HEK293 (cell line): ENCODE measurements at regions not wholly inside any gene's neighbourhood (a gene's known extent, or its start where the extent isn't known, plus 50 kb on each side); places are given as distances from the start of the nearest gene placed in this dataset.

Experiments used
- HOXA7 ChIP-seq: sonication (generic); formaldehyde crosslinking; IDR thresholded peaks from 2 replicates; pipeline ENCODE4 v1.8.1; 2022; ENCODE audit warnings: missing genetic modification reagents, borderline replicate concordance
- MYNN ChIP-seq: fragments of 450-650 bp; formaldehyde crosslinking; IDR thresholded peaks from 2 replicates; pipeline ENCODE4 v1.5.1; 2016; ENCODE audit warnings: missing biosample characterization, missing genetic modification characterization, borderline replicate concordance
- ZBTB1 ChIP-seq: fragments of 450-650 bp; formaldehyde crosslinking; IDR thresholded peaks from 2 replicates; pipeline ENCODE4 v1.5.1; 2016; ENCODE audit warnings: missing biosample characterization, missing genetic modification characterization
- ZBTB44 ChIP-seq: fragments of 450-650 bp; IDR thresholded peaks from 2 replicates; pipeline ENCODE4 v1.5.1; 2018; ENCODE audit warnings: missing biosample characterization, mild to moderate bottlenecking, missing genetic modification characterization
- ZNF121 ChIP-seq: fragments of 450-650 bp; formaldehyde crosslinking; IDR thresholded peaks from 2 replicates; pipeline ENCODE4 v1.5.1; 2016; ENCODE audit warnings: missing biosample characterization, missing genetic modification characterization
- ZNF223 ChIP-seq: fragments of 450-650 bp; formaldehyde crosslinking; IDR thresholded peaks from 2 replicates; pipeline ENCODE4 v1.5.1; 2016; ENCODE audit warnings: missing biosample characterization, missing genetic modification characterization
- ZNF274 ChIP-seq, 2 experiments: fragments of 200-500 bp in 1 of 2; fragments of 450-650 bp in 1 of 2; sonication (Bioruptor generic) in 1 of 2; formaldehyde crosslinking in 1 of 2; IDR thresholded peaks; 2 replicates each; pipeline versions ENCODE4 v1.5.1 to v1.6.1; 2014 to 2016; ENCODE audit warnings: borderline replicate concordance in 1 of 2, inconsistent platforms in 1 of 2, low read length in 1 of 2, missing biosample characterization in 1 of 2, missing genetic modification characterization in 1 of 2
- ZNF423 ChIP-seq: fragments of 450-650 bp; formaldehyde crosslinking; IDR thresholded peaks from 2 replicates; pipeline ENCODE4 v1.5.1; 2016; ENCODE audit warnings: missing biosample characterization, missing genetic modification characterization
- ZNF473 ChIP-seq: fragments of 450-650 bp; formaldehyde crosslinking; IDR thresholded peaks from 2 replicates; pipeline ENCODE4 v1.5.1; 2017; ENCODE audit warnings: missing biosample characterization, missing genetic modification characterization
- ZNF707 ChIP-seq: fragments of 450-650 bp; formaldehyde crosslinking; IDR thresholded peaks from 2 replicates; pipeline ENCODE4 v1.5.1; 2016; ENCODE audit warnings: missing biosample characterization, missing genetic modification characterization
- TF ChIP-seq, protein P1 (sequence below): fragments of 450-650 bp; formaldehyde crosslinking; IDR thresholded peaks from 2 replicates; pipeline ENCODE4 v1.5.1; 2016; ENCODE audit warnings: missing biosample characterization, missing genetic modification characterization
- TF ChIP-seq, protein P2 (sequence below): fragments of 450-650 bp; formaldehyde crosslinking; IDR thresholded peaks from 2 replicates; pipeline ENCODE4 v1.5.1; 2017; ENCODE audit warnings: missing biosample characterization, mild to moderate bottlenecking, missing genetic modification characterization, moderate library complexity
- TF ChIP-seq, protein P3 (sequence below): sonication (generic); formaldehyde crosslinking; IDR thresholded peaks from 2 replicates; pipeline ENCODE4 v1.8.1; 2022; ENCODE audit warnings: mild to moderate bottlenecking, moderate library complexity, missing genetic modification reagents

- TF ChIP-seq ZNF274 (IDR thresholded peaks at IDR 0.05; ENCODE audit: low read length) (no peak), ZNF274 (tag by site-specific recombination; IDR thresholded peaks at IDR 0.05; ENCODE audit: borderline replicate concordance) (no peak), ZNF423 (tag by site-specific recombination) (no peak), ZBTB44 (tag by site-specific recombination) (no peak), ZBTB1 (tag by site-specific recombination) (no peak), HOXA7 (CRISPR knock-in tag) (no peak), ZNF223 (tag by site-specific recombination) (no peak), ZNF473 (tag by site-specific recombination) (no peak), ZNF707 (tag by site-specific recombination) (no peak), MYNN (tag by site-specific recombination) (no peak), ZNF121 (tag by site-specific recombination) (no peak)
- TF ChIP-seq, protein P1, sequence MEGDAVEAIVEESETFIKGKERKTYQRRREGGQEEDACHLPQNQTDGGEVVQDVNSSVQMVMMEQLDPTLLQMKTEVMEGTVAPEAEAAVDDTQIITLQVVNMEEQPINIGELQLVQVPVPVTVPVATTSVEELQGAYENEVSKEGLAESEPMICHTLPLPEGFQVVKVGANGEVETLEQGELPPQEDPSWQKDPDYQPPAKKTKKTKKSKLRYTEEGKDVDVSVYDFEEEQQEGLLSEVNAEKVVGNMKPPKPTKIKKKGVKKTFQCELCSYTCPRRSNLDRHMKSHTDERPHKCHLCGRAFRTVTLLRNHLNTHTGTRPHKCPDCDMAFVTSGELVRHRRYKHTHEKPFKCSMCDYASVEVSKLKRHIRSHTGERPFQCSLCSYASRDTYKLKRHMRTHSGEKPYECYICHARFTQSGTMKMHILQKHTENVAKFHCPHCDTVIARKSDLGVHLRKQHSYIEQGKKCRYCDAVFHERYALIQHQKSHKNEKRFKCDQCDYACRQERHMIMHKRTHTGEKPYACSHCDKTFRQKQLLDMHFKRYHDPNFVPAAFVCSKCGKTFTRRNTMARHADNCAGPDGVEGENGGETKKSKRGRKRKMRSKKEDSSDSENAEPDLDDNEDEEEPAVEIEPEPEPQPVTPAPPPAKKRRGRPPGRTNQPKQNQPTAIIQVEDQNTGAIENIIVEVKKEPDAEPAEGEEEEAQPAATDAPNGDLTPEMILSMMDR (tag by site-specific recombination): no peak
- TF ChIP-seq, protein P2, sequence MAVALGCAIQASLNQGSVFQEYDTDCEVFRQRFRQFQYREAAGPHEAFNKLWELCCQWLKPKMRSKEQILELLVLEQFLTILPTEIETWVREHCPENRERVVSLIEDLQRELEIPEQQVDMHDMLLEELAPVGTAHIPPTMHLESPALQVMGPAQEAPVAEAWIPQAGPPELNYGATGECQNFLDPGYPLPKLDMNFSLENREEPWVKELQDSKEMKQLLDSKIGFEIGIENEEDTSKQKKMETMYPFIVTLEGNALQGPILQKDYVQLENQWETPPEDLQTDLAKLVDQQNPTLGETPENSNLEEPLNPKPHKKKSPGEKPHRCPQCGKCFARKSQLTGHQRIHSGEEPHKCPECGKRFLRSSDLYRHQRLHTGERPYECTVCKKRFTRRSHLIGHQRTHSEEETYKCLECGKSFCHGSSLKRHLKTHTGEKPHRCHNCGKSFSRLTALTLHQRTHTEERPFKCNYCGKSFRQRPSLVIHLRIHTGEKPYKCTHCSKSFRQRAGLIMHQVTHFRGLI (tag by site-specific recombination): no peak
- TF ChIP-seq, protein P3, sequence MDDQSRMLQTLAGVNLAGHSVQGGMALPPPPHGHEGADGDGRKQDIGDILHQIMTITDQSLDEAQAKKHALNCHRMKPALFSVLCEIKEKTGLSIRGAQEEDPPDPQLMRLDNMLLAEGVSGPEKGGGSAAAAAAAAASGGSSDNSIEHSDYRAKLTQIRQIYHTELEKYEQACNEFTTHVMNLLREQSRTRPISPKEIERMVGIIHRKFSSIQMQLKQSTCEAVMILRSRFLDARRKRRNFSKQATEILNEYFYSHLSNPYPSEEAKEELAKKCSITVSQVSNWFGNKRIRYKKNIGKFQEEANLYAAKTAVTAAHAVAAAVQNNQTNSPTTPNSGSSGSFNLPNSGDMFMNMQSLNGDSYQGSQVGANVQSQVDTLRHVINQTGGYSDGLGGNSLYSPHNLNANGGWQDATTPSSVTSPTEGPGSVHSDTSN (CRISPR knock-in tag): no peak
Measured at GRCh38 chr14:65989981-65990380, 496.2 kb upstream of the CCDC196 start.
